ENCODE measurements at regions not wholly inside any gene's neighbourhood (a gene's known extent, or its start where the extent isn't known, plus 50 kb on each side); places are given as distances from the start of the nearest gene placed in this dataset.

GRCh38 chr3:110459021-110459420 is 612.6 kb upstream of the NECTIN3 start:
- no peak for TF ChIP-seq TBL1XR1 (IDR thresholded peaks at IDR 0.05; ENCODE audit: low read depth, low read length)
- TF ChIP-seq, protein P1, sequence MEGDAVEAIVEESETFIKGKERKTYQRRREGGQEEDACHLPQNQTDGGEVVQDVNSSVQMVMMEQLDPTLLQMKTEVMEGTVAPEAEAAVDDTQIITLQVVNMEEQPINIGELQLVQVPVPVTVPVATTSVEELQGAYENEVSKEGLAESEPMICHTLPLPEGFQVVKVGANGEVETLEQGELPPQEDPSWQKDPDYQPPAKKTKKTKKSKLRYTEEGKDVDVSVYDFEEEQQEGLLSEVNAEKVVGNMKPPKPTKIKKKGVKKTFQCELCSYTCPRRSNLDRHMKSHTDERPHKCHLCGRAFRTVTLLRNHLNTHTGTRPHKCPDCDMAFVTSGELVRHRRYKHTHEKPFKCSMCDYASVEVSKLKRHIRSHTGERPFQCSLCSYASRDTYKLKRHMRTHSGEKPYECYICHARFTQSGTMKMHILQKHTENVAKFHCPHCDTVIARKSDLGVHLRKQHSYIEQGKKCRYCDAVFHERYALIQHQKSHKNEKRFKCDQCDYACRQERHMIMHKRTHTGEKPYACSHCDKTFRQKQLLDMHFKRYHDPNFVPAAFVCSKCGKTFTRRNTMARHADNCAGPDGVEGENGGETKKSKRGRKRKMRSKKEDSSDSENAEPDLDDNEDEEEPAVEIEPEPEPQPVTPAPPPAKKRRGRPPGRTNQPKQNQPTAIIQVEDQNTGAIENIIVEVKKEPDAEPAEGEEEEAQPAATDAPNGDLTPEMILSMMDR (IDR thresholded peaks at IDR 0.05 in 2 of 3, conservative IDR thresholded peaks at IDR 0.05 in 1 of 3; ENCODE audit: control insufficient read depth in 2 of 3, extremely low read depth in 1 of 3, insufficient read depth in 1 of 3, low read depth in 3 of 3, low read length in 3 of 3), result no peak
- TF ChIP-seq MTA3 (IDR thresholded peaks at IDR 0.05; ENCODE audit: borderline replicate concordance, low read length), result no peak
- no peak for TF ChIP-seq POLR2A (IDR thresholded peaks at IDR 0.05; ENCODE audit: low read depth, low read length)
- TF ChIP-seq, protein P2, sequence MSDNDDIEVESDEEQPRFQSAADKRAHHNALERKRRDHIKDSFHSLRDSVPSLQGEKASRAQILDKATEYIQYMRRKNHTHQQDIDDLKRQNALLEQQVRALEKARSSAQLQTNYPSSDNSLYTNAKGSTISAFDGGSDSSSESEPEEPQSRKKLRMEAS (IDR thresholded peaks at IDR 0.05; ENCODE audit: low read depth, low read length), result no peak
- TF ChIP-seq MXI1 (IDR thresholded peaks at IDR 0.05; ENCODE audit: low read depth, low read length), result no peak
- TF ChIP-seq NFIC (IDR thresholded peaks at IDR 0.05; ENCODE audit: low read depth, low read length), result no peak
- TF ChIP-seq SIX5 (IDR thresholded peaks at IDR 0.05; ENCODE audit: low read depth, low read length, severe bottlenecking), result no peak
- no peak for TF ChIP-seq FOXM1 (IDR thresholded peaks at IDR 0.05; ENCODE audit: low read depth, low read length)

All from GM12878 (cell line).